ENCODE measurements at regions not wholly inside any gene's neighbourhood (a gene's known extent, or its start where the extent isn't known, plus 50 kb on each side); places are given as distances from the start of the nearest gene placed in this dataset.

- TF ChIP-seq POLR2A (IDR thresholded peaks at IDR 0.05): no peak
- TF ChIP-seq CTCF (IDR thresholded peaks at IDR 0.05): no peak
Observed at GRCh38 chr14:66046591-66046990, 439.6 kb upstream of the CCDC196 start.
